Neural cell (in vitro differentiated cells): ENCODE measurements at regions not wholly inside any gene's neighbourhood (a gene's known extent, or its start where the extent isn't known, plus 50 kb on each side); places are given as distances from the start of the nearest gene placed in this dataset.

Experiments used
- H2AFZ ChIP-seq: fragments of 200-600, 300-800 bp; sonication (generic), shearing (Covaris generic); 2 replicates; pipeline ENCODE4 v1.6.0; 2014; ENCODE audit warnings: low read depth, mild to moderate bottlenecking, antibody characterized with exemption, low read length, moderate library complexity
- H3F3A ChIP-seq: fragments of 200-600 bp; shearing (Covaris generic); 2 replicates; pipeline ENCODE4 v1.6.1; 2016; ENCODE audit warnings: mild to moderate bottlenecking, moderate library complexity, mixed read lengths, antibody characterized with exemption, low read length; ENCODE audit not compliant: insufficient read depth, poor library complexity, severe bottlenecking
- H3K27ac ChIP-seq: fragments of 200-600, 300-800 bp; sonication (generic), shearing (Covaris generic); 2 replicates; pipeline ENCODE4 v1.5.1; 2014; ENCODE audit warnings: mild to moderate bottlenecking, low read length, moderate library complexity
- H3K27me3 ChIP-seq: fragments of 300-800, 200-600 bp; sonication (generic), shearing (Covaris generic); 2 replicates; pipeline ENCODE4 v1.6.0; 2014; ENCODE audit warnings: mild to moderate bottlenecking, low read depth, low read length, moderate library complexity; ENCODE audit not compliant: insufficient read depth
- H3K36me3 ChIP-seq: fragments of 300-800, 200-600 bp; sonication (generic), shearing (Covaris generic); 2 replicates; pipeline ENCODE4 v1.5.1; 2014; ENCODE audit warnings: mild to moderate bottlenecking, antibody characterized with exemption, low read length, moderate library complexity; ENCODE audit not compliant: insufficient read depth
- H3K4me2 ChIP-seq: fragments of 300-800, 200-600 bp; sonication (generic), shearing (Covaris generic); 2 replicates; pipeline ENCODE4 v1.6.0; 2014; ENCODE audit warnings: mild to moderate bottlenecking, low read length
- H3K4me3 ChIP-seq: fragments of 300-800, 200-600 bp; sonication (generic), shearing (Covaris generic); 2 replicates; pipeline ENCODE4 v1.5.1; 2014; ENCODE audit warnings: mild to moderate bottlenecking, low read length, moderate library complexity
- H3K79me2 ChIP-seq: fragments of 200-600 bp; shearing (Covaris generic); replicated peaks from 2 replicates; pipeline ENCODE4 v1.6.0; 2014; ENCODE audit warnings: mild to moderate bottlenecking, low read length, moderate library complexity; ENCODE audit not compliant: insufficient read depth
- H3K9ac ChIP-seq: fragments of 300-800, 200-600 bp; sonication (generic), shearing (Covaris generic); 2 replicates; pipeline ENCODE4 v1.6.1; 2016; ENCODE audit warnings: mild to moderate bottlenecking, low read length, mixed read lengths
- H3K9me2 ChIP-seq: fragments of 200-600 bp; shearing (Covaris generic); 2 replicates; pipeline ENCODE4 v1.6.1; 2016; ENCODE audit warnings: mild to moderate bottlenecking, low read length, mixed read lengths; ENCODE audit not compliant: insufficient read depth
- H3K9me3 ChIP-seq: fragments of 200-600, 300-800 bp; sonication (generic), shearing (Covaris generic); 2 replicates; pipeline ENCODE4 v1.6.1; 2016; ENCODE audit warnings: mild to moderate bottlenecking, mixed run types, low read length, moderate library complexity, mixed read lengths
- H4K20me1 ChIP-seq: fragments of 200-600 bp; shearing (Covaris generic); 2 replicates; pipeline ENCODE4 v1.6.1; 2016; ENCODE audit warnings: mild to moderate bottlenecking, mixed run types; ENCODE audit not compliant: insufficient read depth
- CTCF ChIP-seq: fragments of 450-650 bp; IDR thresholded peaks from 2 replicates; pipeline ENCODE4 v1.5.1; 2014; ENCODE audit warnings: antibody characterized with exemption, mild to moderate bottlenecking, moderate library complexity; ENCODE audit not compliant: poor library complexity, severe bottlenecking
- EP300 ChIP-seq: fragments of 450-650 bp; conservative IDR thresholded peaks from 2 replicates; pipeline ENCODE4 v1.6.1; 2014; ENCODE audit warnings: antibody characterized with exemption, mild to moderate bottlenecking, moderate library complexity; ENCODE audit not compliant: poor library complexity, severe bottlenecking
- RAD21 ChIP-seq: fragments of 450-650 bp; conservative IDR thresholded peaks from 2 replicates; pipeline ENCODE4 v1.6.1; 2014; ENCODE audit warnings: antibody characterized with exemption, mild to moderate bottlenecking, moderate library complexity
- REST ChIP-seq: IDR thresholded peaks from 2 replicates; pipeline ENCODE4 v1.6.1; 2012; ENCODE audit warnings: borderline replicate concordance
- TAF1 ChIP-seq: IDR thresholded peaks from 2 replicates; pipeline ENCODE4 v1.6.1; 2012; ENCODE audit warnings: low read depth

GRCh38 chr7:41816111-41816510 is 113.2 kb upstream of the INHBA start:
- Histone ChIP-seq H3K79me2 (no peaks in the 10 kb centered on the region), H2AFZ (no peak overlapping the region), H3K4me2 (no peak overlapping the region), H3K9ac (no peak overlapping the region), H3K4me3 (no peak overlapping the region), H3K27ac (no peak overlapping the region), H4K20me1 (no peaks in the 10 kb centered on the region), H3K9me2 (no peaks in the 10 kb centered on the region), H3F3A (no peaks in the 10 kb centered on the region), H3K36me3 (no peaks in the 10 kb centered on the region), H3K9me3 (no peaks in the 10 kb centered on the region), H3K27me3 (no peaks in the 10 kb centered on the region)
- no peak for TF ChIP-seq EP300
- TF ChIP-seq CTCF = no peak

GRCh38 chr7:41814888-41815287 is 112.0 kb upstream of the INHBA start:
- no peaks in the 10 kb centered on the region for H3K9me2 ChIP-seq
- no peaks in the 10 kb centered on the region for H3K9me3 ChIP-seq
- no peaks in the 10 kb centered on the region for H3K79me2 ChIP-seq
- no peak overlapping the region for H3K4me3 ChIP-seq
- no peak overlapping the region for H3K9ac ChIP-seq
- no peak overlapping the region for H3K4me2 ChIP-seq
- no peaks in the 10 kb centered on the region for H4K20me1 ChIP-seq
- no peaks in the 10 kb centered on the region for H3K36me3 ChIP-seq
- no peak overlapping the region for H2AFZ ChIP-seq
- H3K27ac ChIP-seq = no peak overlapping the region
- H3K27me3 ChIP-seq = no peaks in the 10 kb centered on the region
- no peaks in the 10 kb centered on the region for H3F3A ChIP-seq
- TF ChIP-seq REST = no peak
- TF ChIP-seq RAD21 = no peak

- Histone ChIP-seq H2AFZ (no peak overlapping the region), H3F3A (no peaks in the 10 kb centered on the region)
- no peak for TF ChIP-seq TAF1
These were observed 110.4 kb upstream of the INHBA start for GRCh38 chr7:41813286-41813685.

More at GRCh38 chr7:41813286-41813685, 110.4 kb upstream of the INHBA start:
- Histone ChIP-seq H3K27me3 (no peaks in the 10 kb centered on the region), H3K9me3 (no peaks in the 10 kb centered on the region), H3K4me2 (no peak overlapping the region), H3K27ac (no peak overlapping the region), H3K4me3 (no peak overlapping the region), H3K79me2 (no peaks in the 10 kb centered on the region), H3K36me3 (no peaks in the 10 kb centered on the region), H4K20me1 (no peaks in the 10 kb centered on the region), H3K9me2 (no peaks in the 10 kb centered on the region), H3K9ac (no peak overlapping the region)
